ENCODE measurements at regions not wholly inside any gene's neighbourhood (a gene's known extent, or its start where the extent isn't known, plus 50 kb on each side); places are given as distances from the start of the nearest gene placed in this dataset.

GRCh38 chr14:76947078-76947837, 81.2 kb downstream of the IRF2BPL start:
- in situ Hi-C loops (cut with MboI; ENCODE audit: low pct_ligation_motif_present in 1 of 4, low pct_unique_long_range_greater_than_20kb in 1 of 4, low sequenced_read_pairs in 3 of 4) (no loop called here), intact Hi-C loops (cut with DNase I; ENCODE audit: low total_unique reads) (no loop called here)
- peak; percentile 89 for DNase-seq
- Histone ChIP-seq H3K4me1 (peaks cover 15 to 25% (median 24%) of the 10 kb centered on the region in 4 donors), H3K27ac (peak overlapping the region; percentile 72 to 84 (median 82)), H3K36me3 (no peaks in the 10 kb centered on the region), H3K9me3 (no peaks in the 10 kb centered on the region), H3K4me3 (peak overlapping the region in 1 of 4 donors; percentile 1), H3K27me3 (no peaks in the 10 kb centered on the region)
- TF ChIP-seq POLR2AphosphoS5 (IDR thresholded peaks at IDR 0.05) (peak in 1 of 3 donors; percentile 15), CTCF (IDR thresholded peaks at IDR 0.05) (peak; percentile 44 to 69 (median 53)), POLR2A (IDR thresholded peaks at IDR 0.05) (no peak)
- 0 to 5% methylated on average over 2 to 28 of the region's 28 CpGs for WGBS, 2 donors (ENCODE audit: low coverage in 1 of 2)

- 83% methylated on average over 6 of the region's 6 CpGs; no CpG with 5 or more reads in 1 of the 2 donors for WGBS, 2 donors (ENCODE audit: low coverage in 1 of 2)
- Histone ChIP-seq H3K4me3 (no peak overlapping the region), H3K27ac (peak overlapping the region; percentile 72 to 84 (median 82)), H3K4me1 (peaks cover 15 to 25% (median 24%) of the 10 kb centered on the region in 4 donors), H3K9me3 (no peaks in the 10 kb centered on the region), H3K36me3 (no peaks in the 10 kb centered on the region), H3K27me3 (no peaks in the 10 kb centered on the region)
- intact Hi-C loops (cut with DNase I; ENCODE audit: low total_unique reads) = no loop called here
- no peak for DNase-seq
- TF ChIP-seq EP300 (IDR thresholded peaks at IDR 0.05; ENCODE audit: low read depth) (no peak), POLR2AphosphoS5 (IDR thresholded peaks at IDR 0.05) (no peak), POLR2A (IDR thresholded peaks at IDR 0.05) (no peak), CTCF (IDR thresholded peaks at IDR 0.05) (no peak)
- in situ Hi-C loops (cut with MboI; ENCODE audit: low pct_ligation_motif_present in 1 of 4, low pct_unique_long_range_greater_than_20kb in 1 of 4, low sequenced_read_pairs in 3 of 4) = no loop called here
These were observed 81.8 kb downstream of the IRF2BPL start for GRCh38 chr14:76946753-76947077.

DNA sequence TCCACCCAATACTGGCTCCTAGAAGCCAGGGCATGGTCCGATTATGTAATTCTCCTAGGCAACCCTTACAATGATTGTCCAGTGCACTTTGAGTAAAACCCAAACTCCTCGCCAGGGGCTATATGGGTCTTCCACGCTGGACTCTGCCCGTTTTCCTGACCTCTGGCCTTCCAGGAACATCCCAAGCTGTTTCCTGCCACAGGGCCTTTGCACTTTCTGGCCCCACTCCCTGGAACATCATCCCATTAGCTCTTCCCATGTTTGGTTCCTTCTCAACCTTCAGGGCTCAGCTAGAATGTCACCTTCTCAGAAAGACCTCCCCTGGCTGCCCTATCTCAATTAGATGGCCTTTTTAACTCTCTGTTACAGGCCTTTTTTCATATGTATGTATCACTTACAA, 85.4 kb downstream of the IRF2BPL start:
- DNase-seq = no peak
- no peak overlapping the region for H3K4me3 ChIP-seq
- intact Hi-C loops (cut with DNase I; ENCODE audit: low total_unique reads) (no loop called here), in situ Hi-C loops (cut with MboI; ENCODE audit: low pct_ligation_motif_present in 1 of 4, low pct_unique_long_range_greater_than_20kb in 1 of 4, low sequenced_read_pairs in 3 of 4) (no loop called here)
- H3K27ac ChIP-seq = no peak overlapping the region
- TF ChIP-seq POLR2A (IDR thresholded peaks at IDR 0.05) (no peak), CTCF (IDR thresholded peaks at IDR 0.05) (no peak), POLR2AphosphoS5 (IDR thresholded peaks at IDR 0.05) (no peak), EP300 (IDR thresholded peaks at IDR 0.05; ENCODE audit: low read depth) (no peak)
- H3K36me3 ChIP-seq = no peaks in the 10 kb centered on the region
- no peaks in the 10 kb centered on the region for H3K9me3 ChIP-seq
- 92% methylated on average over 4 of the region's 4 CpGs; no CpG with 5 or more reads in 1 of the 2 donors for WGBS, 2 donors (ENCODE audit: low coverage in 1 of 2)
- peaks cover 13 to 17% (median 17%) of the 10 kb centered on the region in 4 donors for H3K4me1 ChIP-seq
- no peaks in the 10 kb centered on the region for H3K27me3 ChIP-seq

DNA sequence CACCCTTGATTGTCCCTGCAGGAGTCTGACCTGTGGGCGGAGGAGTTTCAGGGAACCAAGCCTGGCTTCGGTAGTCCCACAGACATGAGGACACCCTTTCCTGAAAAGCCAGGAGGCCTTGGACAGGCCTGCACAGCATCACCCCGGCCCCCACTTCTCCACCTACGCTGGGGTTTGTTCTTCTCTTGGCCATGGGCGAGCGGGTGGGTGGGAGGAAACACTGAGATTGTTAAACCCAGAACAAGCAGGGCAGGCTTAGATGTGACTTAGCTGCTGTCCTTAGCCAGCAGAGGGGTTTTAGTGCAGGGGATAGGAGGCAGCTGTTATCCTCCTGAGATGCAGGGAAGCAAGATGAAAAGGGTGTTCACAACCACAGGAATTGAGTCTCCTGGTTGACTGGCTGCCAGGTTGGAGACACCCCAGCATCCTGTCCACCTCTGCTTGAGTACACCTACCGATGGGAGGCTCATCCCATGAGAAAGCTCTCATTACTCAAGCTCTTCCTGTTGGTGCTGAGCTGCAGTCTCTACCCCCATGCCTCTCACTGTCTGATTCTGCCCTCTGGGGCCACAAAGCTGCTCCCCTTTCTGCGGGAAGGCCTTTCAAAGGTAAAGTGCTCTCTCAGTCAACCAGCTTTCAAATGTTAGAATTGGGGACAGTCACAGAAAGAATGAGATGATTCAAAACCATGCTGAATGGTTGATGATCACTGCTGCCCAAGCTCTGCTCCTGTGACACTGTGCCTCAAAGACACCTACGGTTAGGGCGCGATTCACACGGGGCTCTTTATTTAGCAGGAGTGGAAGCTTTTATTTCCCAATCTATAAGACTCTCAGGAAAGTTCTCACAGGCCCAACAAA, 86.3 kb downstream of the IRF2BPL start:
- 59% methylated on average over 12 of the region's 12 CpGs; no CpG with 5 or more reads in 1 of the 2 donors for WGBS, 2 donors (ENCODE audit: low coverage in 1 of 2)
- no peak for DNase-seq
- Histone ChIP-seq H3K4me3 (no peak overlapping the region), H3K9me3 (no peaks in the 10 kb centered on the region), H3K27ac (no peak overlapping the region), H3K36me3 (no peaks in the 10 kb centered on the region), H3K4me1 (peaks cover 8 to 15% (median 8%) of the 10 kb centered on the region in 4 donors), H3K27me3 (no peaks in the 10 kb centered on the region)
- no peak for TF ChIP-seq POLR2AphosphoS5 (IDR thresholded peaks at IDR 0.05)
- no peak for TF ChIP-seq CTCF (IDR thresholded peaks at IDR 0.05)
- intact Hi-C loops (cut with DNase I; ENCODE audit: low total_unique reads) = no loop called here
- in situ Hi-C loops (cut with MboI; ENCODE audit: low pct_ligation_motif_present in 1 of 4, low pct_unique_long_range_greater_than_20kb in 1 of 4, low sequenced_read_pairs in 3 of 4) = no loop called here

Measured in transverse colon (tissue), 4 donors.